HG03565 (cell line): ENCODE measurements at regions not wholly inside any gene's neighbourhood (a gene's known extent, or its start where the extent isn't known, plus 50 kb on each side); places are given as distances from the start of the nearest gene placed in this dataset.

Experiments used
- ATAC-seq: cut with Tn5 transposase; IDR thresholded peaks from one replicate; pipeline ENCODE4 v1.9.1; 2021; ENCODE audit warnings: mild to moderate bottlenecking, moderate library complexity; ENCODE audit not compliant: unreplicated experiment

DNA sequence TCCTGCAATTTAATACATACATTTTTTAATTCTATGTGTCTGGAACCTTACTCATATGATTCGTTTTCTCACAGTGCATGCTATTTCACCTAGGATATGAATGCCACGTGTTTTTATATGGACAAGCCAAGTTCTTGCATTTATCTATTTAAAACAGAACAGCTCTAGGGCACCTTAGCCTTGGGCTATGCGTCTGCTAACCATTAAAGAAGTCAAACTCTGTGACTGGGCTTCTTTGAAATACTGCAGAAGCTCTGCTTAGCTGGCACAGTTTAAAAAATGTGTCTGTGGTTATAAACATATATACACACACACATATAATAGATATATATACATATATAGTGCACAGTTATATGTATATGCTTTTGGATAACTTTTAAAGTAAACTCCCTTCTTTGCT is 890.8 kb upstream of the KLHL29 start:
- no peak for ATAC-seq

DNA sequence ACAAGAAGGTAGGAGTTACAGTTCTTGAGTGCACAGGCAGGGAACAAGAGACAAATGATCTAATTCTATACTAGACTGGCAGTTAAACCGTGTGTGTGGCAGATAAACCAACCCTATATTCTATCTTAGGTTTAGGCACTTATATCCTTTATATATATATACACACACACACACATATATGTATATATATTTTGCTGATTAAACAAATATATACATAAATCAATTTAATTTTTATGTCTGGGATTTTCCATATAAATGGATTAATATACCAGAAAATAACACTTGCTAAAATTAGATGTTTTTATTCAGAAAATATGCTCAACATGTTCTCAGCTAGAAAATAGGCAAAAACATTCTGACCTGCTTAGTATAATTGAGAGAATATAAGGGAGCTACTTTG is 887.9 kb upstream of the KLHL29 start:
- ATAC-seq = no peak

DNA sequence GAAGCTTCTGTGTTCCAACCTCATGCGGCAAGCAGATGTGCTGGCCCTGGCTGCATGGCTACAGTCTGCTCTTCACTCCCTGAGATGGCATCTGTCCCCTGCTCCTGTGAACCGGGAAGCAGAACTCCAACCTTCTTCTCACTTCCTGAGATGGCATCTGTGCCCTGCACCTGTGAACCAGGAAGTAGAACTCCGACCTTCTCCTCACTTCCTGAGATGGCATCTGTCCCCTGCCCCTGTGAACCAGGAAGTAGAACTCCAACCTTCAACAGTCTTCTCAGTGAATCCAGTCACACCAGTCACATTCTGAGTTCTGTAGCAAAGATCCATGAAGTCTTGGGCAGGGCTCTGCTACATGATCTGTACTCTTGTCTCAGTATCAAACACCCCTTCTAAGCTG is 887.2 kb upstream of the KLHL29 start:
- no peak for ATAC-seq

DNA sequence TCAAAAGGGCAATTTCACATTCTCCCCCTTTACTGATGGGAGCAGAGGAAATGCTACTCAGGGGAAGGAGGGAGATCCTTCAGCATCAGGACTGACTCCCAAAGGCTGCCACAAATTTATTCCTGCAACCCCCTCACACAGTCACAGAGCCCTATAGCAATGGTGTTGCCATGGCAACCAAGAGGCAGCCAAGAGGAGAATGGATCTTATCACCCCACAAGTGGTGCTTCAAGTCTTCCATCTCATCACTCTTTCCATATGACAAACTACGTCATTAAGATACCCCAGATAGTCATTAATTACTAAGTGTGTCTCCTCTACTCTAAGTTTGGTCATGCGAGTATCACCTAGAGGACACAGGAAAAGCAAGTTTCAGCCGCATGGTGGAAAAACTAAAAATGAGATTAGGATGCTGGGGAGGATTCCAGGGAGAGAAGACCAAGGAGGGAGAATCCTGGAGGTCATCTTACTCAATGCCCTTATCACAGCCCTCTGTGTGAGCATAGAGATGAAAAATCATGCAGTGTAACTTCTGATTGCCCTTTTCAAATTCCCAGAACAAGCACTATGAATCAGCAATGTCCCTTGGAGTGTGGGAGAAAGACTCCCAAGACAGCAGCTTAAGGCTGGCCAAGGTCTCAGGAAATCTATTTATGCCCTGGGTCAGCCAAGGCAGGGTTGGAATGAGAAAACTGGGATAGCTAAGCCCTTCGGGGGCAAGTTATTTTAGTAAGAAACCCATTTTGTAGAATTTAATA is 885.7 kb upstream of the KLHL29 start:
- no peak for ATAC-seq

DNA sequence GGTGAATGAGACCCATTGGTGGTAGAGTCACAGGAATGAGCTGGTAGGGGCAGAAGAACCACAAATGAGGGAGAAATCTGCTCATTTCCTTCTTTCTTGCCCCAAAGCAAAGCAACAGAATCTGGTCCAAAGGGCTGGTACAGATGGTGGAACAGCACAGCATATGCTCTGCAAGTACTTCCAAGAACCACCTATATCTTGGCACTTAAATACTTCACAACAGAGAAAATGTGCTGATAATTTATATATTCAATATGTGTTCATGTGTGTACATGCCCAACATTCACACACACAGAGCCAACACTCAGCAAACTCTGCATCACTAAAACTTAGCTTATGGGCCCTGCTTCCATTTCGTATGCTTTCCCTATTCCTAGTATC is 884.4 kb upstream of the KLHL29 start:
- no peak for ATAC-seq

DNA sequence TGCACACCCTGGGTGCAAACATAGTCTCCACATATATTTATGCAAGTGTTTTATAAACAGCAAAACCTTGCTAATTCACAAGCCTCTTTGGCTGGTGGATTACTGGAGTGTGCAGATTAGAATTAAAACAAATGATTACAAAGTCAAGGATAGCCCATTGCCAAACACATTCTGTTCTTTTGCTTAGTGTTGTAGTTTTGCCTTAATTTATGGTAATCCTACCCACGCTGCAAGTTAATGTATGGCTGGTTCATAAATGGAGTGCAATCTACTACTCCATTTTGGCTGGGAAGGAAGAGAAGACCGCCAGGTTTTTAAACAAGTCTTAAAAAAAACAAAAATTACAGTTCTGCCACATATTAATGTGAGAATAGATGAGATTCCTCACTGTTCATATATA is 883.1 kb upstream of the KLHL29 start:
- no peak for ATAC-seq

DNA sequence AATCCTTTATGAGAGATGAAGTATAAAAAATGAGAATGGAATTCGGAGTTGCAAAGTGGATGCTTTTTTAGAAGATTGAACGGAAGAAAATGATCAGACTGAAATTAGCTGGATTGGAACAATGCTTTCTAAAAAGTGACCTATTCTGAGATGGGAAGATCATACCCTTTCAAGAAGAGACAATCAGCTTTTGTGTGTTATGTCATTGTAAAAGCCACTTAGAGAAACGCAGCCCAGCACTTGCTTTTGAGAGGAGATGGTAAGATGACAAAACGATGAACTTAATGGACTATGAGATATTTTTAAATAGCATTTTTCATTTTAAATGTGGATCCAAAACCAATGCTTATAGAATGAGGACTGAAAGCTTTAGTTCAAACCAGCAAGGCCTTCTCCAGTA is 871.4 kb upstream of the KLHL29 start:
- no peak for ATAC-seq

DNA sequence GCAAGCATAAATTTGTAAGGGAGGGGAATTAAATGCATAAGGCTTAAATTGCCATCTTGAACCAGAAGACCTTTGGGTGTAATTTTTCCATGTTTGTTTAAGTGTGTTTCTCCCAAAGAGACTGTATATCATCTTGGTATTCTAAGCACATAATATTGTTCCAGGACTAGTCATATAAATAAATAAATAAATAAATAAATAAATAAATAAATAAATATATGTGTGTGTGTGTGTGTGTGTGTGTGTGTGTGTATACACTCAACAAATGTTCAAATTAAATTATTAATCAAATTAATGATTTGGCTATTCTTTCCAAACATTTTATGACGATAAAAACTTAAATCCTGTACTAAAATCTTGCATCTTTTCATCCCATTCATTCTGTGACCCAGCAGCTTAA is 867.8 kb upstream of the KLHL29 start:
- ATAC-seq = no peak

DNA sequence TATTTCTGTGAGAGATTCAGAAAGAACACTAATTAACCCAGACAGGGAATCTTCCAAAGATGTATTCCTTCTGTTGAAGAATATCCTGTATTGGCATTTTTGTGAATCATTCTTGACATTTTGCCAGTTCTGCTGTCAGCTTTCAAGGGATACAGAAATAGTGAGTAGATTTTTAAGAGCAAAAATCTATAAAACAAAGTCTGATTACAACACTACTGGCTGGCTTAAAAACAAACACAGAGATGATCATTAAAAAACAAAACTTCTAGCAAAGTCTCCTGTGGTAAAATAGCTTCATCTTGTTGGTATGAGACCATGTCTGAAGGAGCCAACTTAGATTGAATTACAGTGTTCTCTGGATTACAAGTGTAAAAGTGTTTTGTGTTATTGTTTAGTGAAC is 866.3 kb upstream of the KLHL29 start:
- ATAC-seq = no peak

DNA sequence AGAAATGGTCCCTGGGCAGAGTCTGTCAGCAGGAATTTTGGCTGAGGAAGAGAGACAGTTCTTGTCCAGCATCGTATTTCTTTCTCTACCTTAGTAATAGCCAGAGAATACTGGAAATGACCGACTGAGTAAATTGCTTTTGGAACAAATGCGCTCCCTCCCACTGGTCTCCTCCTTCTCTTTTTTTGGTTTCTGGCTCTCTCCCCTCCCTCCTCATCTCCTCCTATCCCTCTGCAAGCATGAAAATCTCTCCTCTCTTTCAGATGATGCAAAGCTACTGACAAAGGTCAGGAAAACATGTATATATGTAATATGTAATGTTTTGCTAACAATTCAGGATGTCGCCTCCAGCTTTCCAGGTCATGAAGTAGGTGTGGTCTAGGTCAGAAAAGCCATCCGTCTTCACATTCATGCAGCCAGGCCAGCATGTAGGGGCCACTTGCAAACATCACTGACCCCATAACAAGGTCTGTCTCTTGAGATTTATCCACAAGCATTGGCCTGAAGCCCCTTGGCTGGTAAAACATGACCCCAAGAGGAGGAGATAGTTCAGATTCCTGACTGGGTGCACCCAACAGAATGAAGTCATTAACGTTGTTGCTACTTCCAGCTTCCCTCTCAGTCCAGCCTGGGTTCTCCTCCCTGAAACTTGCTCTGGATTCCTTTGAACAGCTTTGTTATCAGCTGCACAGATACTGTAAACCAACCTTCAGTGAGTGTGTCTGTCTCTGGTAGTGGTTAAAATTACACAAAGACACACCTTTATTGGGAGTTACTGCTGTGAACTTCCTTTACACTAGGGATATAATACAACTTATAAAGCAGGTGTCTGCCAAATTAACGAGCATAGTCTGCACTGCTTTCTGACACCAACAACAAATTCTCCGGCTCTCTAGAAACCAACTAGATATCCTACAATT is 864.4 kb upstream of the KLHL29 start:
- ATAC-seq = no peak

DNA sequence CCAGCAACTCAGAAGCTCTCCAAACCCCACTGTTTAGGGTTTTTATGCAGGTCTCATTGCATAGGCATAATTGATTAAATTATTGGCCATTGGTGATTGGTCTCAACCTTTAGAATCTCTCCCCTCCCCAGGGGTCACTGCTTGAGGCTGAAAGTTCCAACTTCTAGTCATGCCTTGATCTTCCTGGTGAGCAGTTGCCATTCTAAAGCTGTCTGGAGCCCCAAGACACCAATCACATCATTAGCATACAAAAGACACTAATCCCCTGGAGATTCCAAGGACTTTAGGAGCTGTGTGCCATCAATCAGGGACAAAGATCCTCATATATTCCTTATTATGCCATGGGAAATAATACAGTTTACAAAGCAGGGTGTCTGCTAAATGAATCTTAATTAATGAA is 863.4 kb upstream of the KLHL29 start:
- no peak for ATAC-seq

DNA sequence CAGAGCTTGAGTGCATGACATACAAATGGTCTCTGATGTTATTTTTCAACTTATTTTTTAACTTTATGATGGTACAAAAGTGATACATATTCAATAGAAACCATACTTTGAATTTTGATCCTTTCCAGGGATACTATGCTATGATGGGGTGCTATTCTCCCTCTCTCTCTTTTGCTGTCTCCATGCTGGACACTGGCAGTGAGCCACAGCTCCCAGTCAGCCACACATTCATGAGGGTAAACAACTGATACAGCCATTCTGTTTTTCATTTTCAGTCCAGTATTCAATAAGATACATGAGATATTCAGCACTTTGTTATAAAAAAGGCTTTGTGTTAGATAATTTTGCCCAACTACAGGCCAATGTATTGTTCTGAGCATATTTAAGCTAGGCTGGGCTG is 859.3 kb upstream of the KLHL29 start:
- ATAC-seq = no peak

DNA sequence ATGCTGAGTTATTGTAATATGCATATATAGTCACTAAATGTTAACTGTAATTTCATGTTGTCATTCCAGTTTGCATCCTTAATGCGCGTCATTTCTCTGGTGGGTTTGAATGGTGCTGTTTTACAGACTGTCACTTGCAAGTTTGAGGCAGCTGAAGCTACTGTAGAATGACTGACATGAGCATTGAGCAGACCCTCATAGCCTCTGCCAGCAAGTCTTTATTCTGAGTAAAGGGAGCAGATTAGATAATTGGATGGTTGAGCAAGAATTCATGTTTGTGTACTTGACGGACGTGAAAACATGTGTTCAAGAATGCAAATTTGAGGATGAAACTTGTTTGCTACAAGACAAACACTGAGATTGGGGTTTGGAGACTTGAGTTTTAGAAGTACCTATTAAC is 854.8 kb upstream of the KLHL29 start:
- ATAC-seq = no peak

DNA sequence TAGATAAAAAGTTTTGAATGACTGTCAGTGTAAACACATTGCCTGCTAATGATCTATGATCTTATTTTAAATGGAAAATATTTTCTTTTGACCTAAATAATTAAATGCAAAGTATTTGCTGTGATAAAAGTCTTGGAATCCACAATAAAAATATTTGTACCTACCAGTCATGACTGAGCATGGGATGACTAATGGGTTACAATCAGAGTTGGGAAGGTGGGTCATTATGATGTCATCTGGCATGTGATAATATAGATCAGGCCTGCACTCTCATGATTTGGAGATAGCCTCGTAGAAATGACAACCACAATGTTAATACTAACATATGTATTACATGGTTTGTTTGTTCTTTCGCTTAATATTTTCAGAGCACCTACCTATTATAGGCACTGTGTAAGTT is 848.8 kb upstream of the KLHL29 start:
- no peak for ATAC-seq

DNA sequence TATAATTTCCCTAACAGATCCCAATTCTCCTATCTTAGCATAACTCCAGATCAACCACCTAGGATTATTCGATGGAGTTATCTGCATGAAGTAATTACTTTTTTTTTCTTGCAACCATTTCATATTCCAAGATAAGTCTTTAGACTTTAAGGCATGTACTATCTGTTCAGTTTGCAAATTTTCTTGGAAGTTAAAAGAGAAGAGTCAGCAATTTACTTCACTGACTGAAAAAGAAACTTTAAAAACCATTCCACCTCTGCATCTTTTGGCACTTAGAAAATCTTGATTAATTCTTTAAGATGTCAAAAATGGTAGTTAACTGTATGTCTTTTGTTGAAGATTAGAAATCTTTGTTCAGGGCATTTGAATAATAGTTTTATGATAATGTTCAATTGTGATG is 830.5 kb upstream of the KLHL29 start:
- no peak for ATAC-seq

DNA sequence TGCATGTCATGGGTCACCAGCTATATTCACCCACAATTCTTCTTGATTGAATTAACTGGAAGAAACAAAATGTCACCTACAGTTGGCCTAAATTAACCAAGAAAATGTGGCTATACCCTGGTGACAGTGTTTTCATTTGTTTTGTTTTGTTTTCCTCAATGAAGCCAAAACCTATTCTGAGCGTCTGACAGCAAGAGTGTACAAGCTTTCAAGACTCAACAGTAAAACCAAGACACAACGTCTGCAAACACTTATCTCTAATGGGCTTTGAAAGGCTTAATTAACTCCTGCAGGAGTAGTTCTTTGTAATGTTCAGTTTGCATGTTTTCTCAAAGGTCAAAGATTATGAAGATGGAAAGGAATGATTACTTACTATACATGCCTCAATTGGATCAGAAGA is 827.6 kb upstream of the KLHL29 start:
- no peak for ATAC-seq

DNA sequence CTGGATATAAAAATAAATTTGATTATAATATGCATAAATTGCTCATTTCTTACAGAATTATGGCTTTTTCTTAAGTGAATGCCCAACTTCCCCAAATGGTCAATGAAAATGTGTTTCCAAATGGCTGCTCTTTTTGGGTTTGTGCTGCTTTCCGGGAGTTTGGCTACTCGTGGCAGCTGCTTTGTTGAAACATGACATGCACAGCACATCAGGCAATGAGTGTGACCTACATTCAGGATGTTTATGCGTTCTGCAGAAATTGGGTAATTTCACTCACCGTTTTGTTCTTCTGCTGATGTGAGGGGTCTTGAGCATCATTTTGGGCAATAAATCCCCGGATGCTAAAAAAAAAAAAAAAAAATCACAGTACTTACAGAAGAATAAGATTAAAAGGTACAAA is 825.0 kb upstream of the KLHL29 start:
- ATAC-seq = no peak

DNA sequence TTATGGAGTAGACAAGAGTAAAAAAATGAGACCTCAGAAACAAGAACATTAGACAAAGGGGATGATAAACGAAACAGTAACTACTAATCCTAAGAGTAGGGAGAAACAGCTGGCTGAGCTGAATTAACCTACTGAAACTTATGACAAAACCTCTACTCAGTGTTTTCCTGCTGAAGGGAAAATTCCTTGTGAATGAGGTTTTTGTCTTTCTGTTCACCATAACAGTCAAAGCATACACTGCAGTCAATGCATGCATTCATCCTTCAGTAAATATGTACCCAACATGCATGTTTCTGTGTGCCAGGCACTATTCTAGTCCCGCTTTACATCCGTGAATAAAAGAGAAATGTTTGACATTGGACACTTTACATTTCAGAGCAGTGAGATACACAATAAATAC is 805.6 kb upstream of the KLHL29 start:
- ATAC-seq = no peak

DNA sequence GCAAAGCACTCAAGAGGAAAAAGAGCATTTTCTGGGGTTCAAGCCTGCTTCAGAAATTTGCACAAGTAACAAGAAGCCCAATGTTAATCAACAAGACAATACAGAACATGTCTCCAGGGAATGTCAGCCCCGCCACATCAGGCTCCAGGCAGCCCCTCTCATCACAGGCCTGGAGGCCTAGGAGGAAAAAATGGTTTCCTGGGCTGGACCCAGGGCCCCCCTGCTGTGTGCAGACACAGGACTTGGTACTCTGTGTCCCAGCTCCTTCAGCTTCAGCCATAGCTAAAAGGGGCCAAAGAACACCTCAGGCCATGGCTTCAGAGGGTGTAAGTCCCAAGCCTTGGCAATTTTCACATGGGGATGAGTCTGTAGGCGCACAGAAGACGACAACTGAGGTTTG is 802.9 kb upstream of the KLHL29 start:
- ATAC-seq = no peak

DNA sequence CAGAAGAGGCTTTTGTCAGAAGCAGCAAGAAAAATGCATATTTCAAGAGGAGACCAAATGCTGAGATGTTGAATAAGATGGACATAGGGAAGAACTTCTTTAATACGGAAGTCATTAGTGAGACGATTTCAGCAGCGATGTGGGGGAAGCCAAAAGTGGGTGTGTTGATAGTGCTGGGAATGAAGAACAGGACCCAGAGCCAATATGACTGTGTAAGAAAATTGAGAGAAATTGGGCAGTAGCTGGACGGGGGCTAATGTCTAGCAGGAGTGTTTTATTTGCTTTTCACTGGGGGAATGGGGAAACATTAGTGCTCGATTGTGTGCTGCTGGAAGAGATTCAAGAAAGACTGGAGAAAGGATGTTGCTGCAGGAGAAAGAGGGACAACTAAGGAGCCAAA is 788.7 kb upstream of the KLHL29 start:
- ATAC-seq = no peak

DNA sequence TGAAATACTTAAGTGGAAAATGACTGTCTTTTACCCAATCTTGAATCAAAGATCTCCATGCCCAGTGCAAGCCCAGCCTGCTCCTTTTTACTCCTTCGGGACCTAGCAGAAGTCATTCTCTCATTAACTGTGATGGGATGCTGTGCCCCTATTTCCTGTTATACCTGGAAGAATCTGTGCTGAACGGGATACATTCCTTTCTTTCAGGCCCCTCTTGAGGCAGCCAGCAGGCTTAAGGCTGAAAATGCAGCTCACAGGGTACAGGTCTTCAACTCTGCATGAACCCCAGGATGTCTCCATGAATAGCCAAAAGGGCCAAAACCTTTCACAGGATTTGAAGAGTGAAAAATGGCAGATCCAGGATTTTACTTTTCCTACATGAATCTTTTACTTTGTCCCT is 784.8 kb upstream of the KLHL29 start:
- no peak for ATAC-seq

DNA sequence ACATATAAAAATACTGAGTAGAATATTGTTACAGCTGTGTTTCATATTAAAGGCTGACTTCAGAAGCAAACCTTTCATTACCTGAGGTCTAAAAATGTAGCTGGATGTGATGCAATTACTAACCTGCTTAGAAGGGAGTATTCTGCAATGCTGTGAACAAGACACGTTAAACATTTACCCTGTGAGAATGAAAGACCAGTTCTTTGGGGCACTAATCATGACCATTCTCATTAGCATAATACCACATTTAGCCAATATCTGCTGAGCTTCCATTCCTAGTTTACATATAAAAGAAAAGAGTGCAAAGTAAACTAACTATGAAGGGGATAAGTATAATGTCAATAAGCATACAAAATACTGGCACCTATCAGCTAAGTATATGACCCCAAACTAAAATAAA is 784.0 kb upstream of the KLHL29 start:
- ATAC-seq = no peak
